ENCODE measurements at regions not wholly inside any gene's neighbourhood (a gene's known extent, or its start where the extent isn't known, plus 50 kb on each side); places are given as distances from the start of the nearest gene placed in this dataset.

- TF ChIP-seq KDM4B (IDR thresholded peaks at IDR 0.05; ENCODE audit: borderline replicate concordance in 2 of 2, low read depth in 1 of 2): no peak
- TF ChIP-seq DPF2 (IDR thresholded peaks at IDR 0.05): no peak
- no peak for TF ChIP-seq L3MBTL2 (IDR thresholded peaks at IDR 0.05)
- TF ChIP-seq COPS2 (conservative IDR thresholded peaks at IDR 0.05): no peak
- no peak for TF ChIP-seq RCOR1 (IDR thresholded peaks at IDR 0.05; ENCODE audit: borderline replicate concordance in 1 of 2, low read depth in 2 of 2, low read length in 2 of 2)
- no peak for TF ChIP-seq EZH2 (IDR thresholded peaks at IDR 0.05; ENCODE audit: borderline replicate concordance, low read depth, low read length)
- TF ChIP-seq ZNF583 (CRISPR knock-in tag; IDR thresholded peaks at IDR 0.05): no peak
- TF ChIP-seq POLR2AphosphoS5 (IDR thresholded peaks at IDR 0.05; ENCODE audit: control insufficient read depth, insufficient read depth, low read depth, low read length): no peak
- TF ChIP-seq ATF3 (IDR thresholded peaks at IDR 0.05): no peak
- no peak for TF ChIP-seq ATF3 (CRISPR knock-in tag; conservative IDR thresholded peaks at IDR 0.05)
- no peak for TF ChIP-seq NFIC (IDR thresholded peaks at IDR 0.05)
These were observed 2177.2 kb downstream of the TP53TG3F start for GRCh38 chr16:35636480-35637230.

Data from K562 (cell line).